ENCODE measurements at regions not wholly inside any gene's neighbourhood (a gene's known extent, or its start where the extent isn't known, plus 50 kb on each side); places are given as distances from the start of the nearest gene placed in this dataset.

- H3K4me3 ChIP-seq (ENCODE audit: low read depth, low read length): no peak overlapping the region
- no peak for DNase-seq (ENCODE audit: low read depth, low spot score)
- in situ Hi-C loops (cut with HindIII; ENCODE audit: low sequenced_read_pairs): no loop called here
- no peak for TF ChIP-seq CTCF (IDR thresholded peaks at IDR 0.05; ENCODE audit: low read depth, low read length)
These were observed 914.2 kb downstream of the IPMK start for GRCh38 chr10:57353403-57354003.

- no peak for TF ChIP-seq CTCF (IDR thresholded peaks at IDR 0.05; ENCODE audit: low read depth, low read length)
- no peak overlapping the region for H3K4me3 ChIP-seq (ENCODE audit: low read depth, low read length)
- in situ Hi-C loops (cut with HindIII; ENCODE audit: low sequenced_read_pairs): no loop called here
- no peak for DNase-seq (ENCODE audit: low read depth, low spot score)
These were observed 916.6 kb downstream of the IPMK start for GRCh38 chr10:57351076-57351475.

GRCh38 chr10:57341294-57341693, 926.4 kb downstream of the IPMK start:
- no peak for TF ChIP-seq CTCF (IDR thresholded peaks at IDR 0.05; ENCODE audit: low read depth, low read length)
- no peak for DNase-seq (ENCODE audit: low read depth, low spot score)
- in situ Hi-C loops (cut with HindIII; ENCODE audit: low sequenced_read_pairs): no loop called here
- no peak overlapping the region for H3K4me3 ChIP-seq (ENCODE audit: low read depth, low read length)

- peak; percentile 58 for TF ChIP-seq CTCF (IDR thresholded peaks at IDR 0.05; ENCODE audit: low read depth, low read length)
- H3K4me3 ChIP-seq (ENCODE audit: low read depth, low read length): no peak overlapping the region
- in situ Hi-C loops (cut with HindIII; ENCODE audit: low sequenced_read_pairs): no loop called here
- DNase-seq (ENCODE audit: low read depth, low spot score): peak; percentile 56
These were observed 928.7 kb downstream of the IPMK start for GRCh38 chr10:57338823-57339558.

GRCh38 chr10:57336865-57337264, 930.8 kb downstream of the IPMK start:
- no peak overlapping the region for H3K4me3 ChIP-seq (ENCODE audit: low read depth, low read length)
- in situ Hi-C loops (cut with HindIII; ENCODE audit: low sequenced_read_pairs): no loop called here
- no peak for TF ChIP-seq CTCF (IDR thresholded peaks at IDR 0.05; ENCODE audit: low read depth, low read length)
- DNase-seq (ENCODE audit: low read depth, low spot score): no peak

- in situ Hi-C loops (cut with HindIII; ENCODE audit: low sequenced_read_pairs): no loop called here
- DNase-seq (ENCODE audit: low read depth, low spot score): no peak
- TF ChIP-seq CTCF (IDR thresholded peaks at IDR 0.05; ENCODE audit: low read depth, low read length): no peak
These were observed 931.4 kb downstream of the IPMK start for GRCh38 chr10:57336341-57336740.

More at GRCh38 chr10:57336341-57336740, 931.4 kb downstream of the IPMK start:
- no peak overlapping the region for H3K4me3 ChIP-seq (ENCODE audit: low read depth, low read length)

Measured in astrocyte of the spinal cord (primary cell).